ENCODE measurements at regions not wholly inside any gene's neighbourhood (a gene's known extent, or its start where the extent isn't known, plus 50 kb on each side); places are given as distances from the start of the nearest gene placed in this dataset.

DNA sequence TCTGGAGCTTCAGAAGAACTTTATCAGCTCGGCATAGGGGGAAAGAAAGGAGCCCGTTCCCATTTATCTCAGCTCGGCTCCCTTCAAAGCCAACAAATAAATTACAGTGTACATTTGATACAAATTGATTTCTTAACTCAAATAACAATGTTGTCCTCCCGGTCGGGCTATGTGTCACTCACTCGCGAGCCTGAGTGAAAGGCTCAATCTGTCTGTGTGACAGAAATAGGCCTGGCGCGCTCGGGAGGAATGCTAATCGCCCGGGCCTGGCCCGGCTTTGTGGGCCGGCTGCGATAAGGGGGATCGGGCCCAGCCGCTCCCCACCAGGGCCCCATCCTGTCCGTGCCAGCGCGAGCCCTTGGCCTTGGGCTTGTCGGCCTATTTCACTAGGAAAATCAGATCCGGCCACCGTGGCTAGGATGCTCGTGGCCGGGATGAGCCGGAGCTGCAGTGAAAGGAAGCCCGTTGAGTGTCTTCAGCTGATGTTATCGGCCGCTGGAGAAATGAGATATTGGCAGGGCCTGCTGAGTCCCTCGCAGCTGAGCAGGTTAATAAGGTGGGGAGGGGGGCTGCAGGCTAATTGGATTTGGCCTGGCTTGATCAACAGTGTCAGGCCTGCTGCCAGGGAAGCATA lies 258.7 kb downstream of the IRX1 start (continued):
- no peak for TF ChIP-seq REST (tag by site-specific recombination; IDR thresholded peaks at IDR 0.05)
- TF ChIP-seq ZBTB20 (tag by site-specific recombination; IDR thresholded peaks at IDR 0.05), result no peak
- TF ChIP-seq ZNF248 (tag by site-specific recombination; IDR thresholded peaks at IDR 0.05), result no peak

- Histone ChIP-seq H3K4me1 (ENCODE audit: control insufficient read depth, insufficient read depth, low read length) (no peaks in the 10 kb centered on the region), H3K4me3 (ENCODE audit: low read depth, low read length) (no peak overlapping the region), H3K27ac (ENCODE audit: extremely low read depth, low read depth, low read length) (no peak overlapping the region), H3K36me3 (ENCODE audit: control insufficient read depth in 2 of 2, insufficient read depth in 1 of 2, low read length in 2 of 2) (no peaks in the 10 kb centered on the region), H3K9me3 (ENCODE audit: control insufficient read depth, insufficient read depth, low read depth, low read length) (no peaks in the 10 kb centered on the region)
- CTCF ChIA-PET, result no interaction called here
- POLR2A ChIA-PET, result no interaction called here
- TF ChIP-seq ZNF529 (tag by site-specific recombination; IDR thresholded peaks at IDR 0.05; ENCODE audit: insufficient replicate concordance), result no peak
- TF ChIP-seq, protein P1, sequence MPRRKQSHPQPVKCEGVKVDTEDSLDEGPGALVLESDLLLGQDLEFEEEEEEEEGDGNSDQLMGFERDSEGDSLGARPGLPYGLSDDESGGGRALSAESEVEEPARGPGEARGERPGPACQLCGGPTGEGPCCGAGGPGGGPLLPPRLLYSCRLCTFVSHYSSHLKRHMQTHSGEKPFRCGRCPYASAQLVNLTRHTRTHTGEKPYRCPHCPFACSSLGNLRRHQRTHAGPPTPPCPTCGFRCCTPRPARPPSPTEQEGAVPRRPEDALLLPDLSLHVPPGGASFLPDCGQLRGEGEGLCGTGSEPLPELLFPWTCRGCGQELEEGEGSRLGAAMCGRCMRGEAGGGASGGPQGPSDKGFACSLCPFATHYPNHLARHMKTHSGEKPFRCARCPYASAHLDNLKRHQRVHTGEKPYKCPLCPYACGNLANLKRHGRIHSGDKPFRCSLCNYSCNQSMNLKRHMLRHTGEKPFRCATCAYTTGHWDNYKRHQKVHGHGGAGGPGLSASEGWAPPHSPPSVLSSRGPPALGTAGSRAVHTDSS (tag by site-specific recombination; IDR thresholded peaks at IDR 0.05), result no peak
- no peak for TF ChIP-seq ZNF239 (tag by site-specific recombination; IDR thresholded peaks at IDR 0.05)
- no peak for TF ChIP-seq ZFP3 (tag by site-specific recombination; IDR thresholded peaks at IDR 0.05; ENCODE audit: low read depth)
- no peak for TF ChIP-seq ZBTB1 (tag by site-specific recombination; IDR thresholded peaks at IDR 0.05)
- TF ChIP-seq SCRT1 (tag by site-specific recombination; IDR thresholded peaks at IDR 0.05; ENCODE audit: borderline replicate concordance), result no peak
- TF ChIP-seq, protein P2, sequence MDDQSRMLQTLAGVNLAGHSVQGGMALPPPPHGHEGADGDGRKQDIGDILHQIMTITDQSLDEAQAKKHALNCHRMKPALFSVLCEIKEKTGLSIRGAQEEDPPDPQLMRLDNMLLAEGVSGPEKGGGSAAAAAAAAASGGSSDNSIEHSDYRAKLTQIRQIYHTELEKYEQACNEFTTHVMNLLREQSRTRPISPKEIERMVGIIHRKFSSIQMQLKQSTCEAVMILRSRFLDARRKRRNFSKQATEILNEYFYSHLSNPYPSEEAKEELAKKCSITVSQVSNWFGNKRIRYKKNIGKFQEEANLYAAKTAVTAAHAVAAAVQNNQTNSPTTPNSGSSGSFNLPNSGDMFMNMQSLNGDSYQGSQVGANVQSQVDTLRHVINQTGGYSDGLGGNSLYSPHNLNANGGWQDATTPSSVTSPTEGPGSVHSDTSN (CRISPR knock-in tag; IDR thresholded peaks at IDR 0.05), result no peak
- TF ChIP-seq ZNF530 (tag by site-specific recombination; IDR thresholded peaks at IDR 0.05; ENCODE audit: low read depth), result no peak
- TF ChIP-seq ZNF776 (tag by site-specific recombination; IDR thresholded peaks at IDR 0.05; ENCODE audit: borderline replicate concordance), result no peak
- TF ChIP-seq KLF7 (tag by site-specific recombination; IDR thresholded peaks at IDR 0.05; ENCODE audit: borderline replicate concordance), result no peak
- TF ChIP-seq ZNF174 (tag by site-specific recombination; IDR thresholded peaks at IDR 0.05), result no peak
- TF ChIP-seq, protein P3, sequence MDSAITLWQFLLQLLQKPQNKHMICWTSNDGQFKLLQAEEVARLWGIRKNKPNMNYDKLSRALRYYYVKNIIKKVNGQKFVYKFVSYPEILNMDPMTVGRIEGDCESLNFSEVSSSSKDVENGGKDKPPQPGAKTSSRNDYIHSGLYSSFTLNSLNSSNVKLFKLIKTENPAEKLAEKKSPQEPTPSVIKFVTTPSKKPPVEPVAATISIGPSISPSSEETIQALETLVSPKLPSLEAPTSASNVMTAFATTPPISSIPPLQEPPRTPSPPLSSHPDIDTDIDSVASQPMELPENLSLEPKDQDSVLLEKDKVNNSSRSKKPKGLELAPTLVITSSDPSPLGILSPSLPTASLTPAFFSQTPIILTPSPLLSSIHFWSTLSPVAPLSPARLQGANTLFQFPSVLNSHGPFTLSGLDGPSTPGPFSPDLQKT (IDR thresholded peaks at IDR 0.05; ENCODE audit: borderline replicate concordance, low read depth, low read length), result no peak
- TF ChIP-seq BCL11B (tag by site-specific recombination; IDR thresholded peaks at IDR 0.05; ENCODE audit: low read depth), result no peak
- TF ChIP-seq, protein P4, sequence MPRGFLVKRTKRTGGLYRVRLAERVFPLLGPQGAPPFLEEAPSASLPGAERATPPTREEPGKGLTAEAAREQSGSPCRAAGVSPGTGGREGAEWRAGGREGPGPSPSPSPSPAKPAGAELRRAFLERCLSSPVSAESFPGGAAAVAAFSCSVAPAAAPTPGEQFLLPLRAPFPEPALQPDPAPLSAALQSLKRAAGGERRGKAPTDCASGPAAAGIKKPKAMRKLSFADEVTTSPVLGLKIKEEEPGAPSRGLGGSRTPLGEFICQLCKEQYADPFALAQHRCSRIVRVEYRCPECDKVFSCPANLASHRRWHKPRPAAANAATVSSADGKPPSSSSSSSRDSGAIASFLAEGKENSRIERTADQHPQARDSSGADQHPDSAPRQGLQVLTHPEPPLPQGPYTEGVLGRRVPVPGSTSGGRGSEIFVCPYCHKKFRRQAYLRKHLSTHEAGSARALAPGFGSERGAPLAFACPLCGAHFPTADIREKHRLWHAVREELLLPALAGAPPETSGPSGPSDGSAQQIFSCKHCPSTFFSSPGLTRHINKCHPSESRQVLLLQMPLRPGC (tag by site-specific recombination; IDR thresholded peaks at IDR 0.05), result no peak
- TF ChIP-seq ZNF324 (tag by site-specific recombination; IDR thresholded peaks at IDR 0.05), result no peak
- TF ChIP-seq ZBTB17 (tag by site-specific recombination; IDR thresholded peaks at IDR 0.05), result no peak
- no peak for TF ChIP-seq ZFP37 (tag by site-specific recombination; IDR thresholded peaks at IDR 0.05)
- TF ChIP-seq ZNF121 (tag by site-specific recombination; IDR thresholded peaks at IDR 0.05), result no peak
- no peak for TF ChIP-seq ZNF677 (tag by site-specific recombination; IDR thresholded peaks at IDR 0.05)
- TF ChIP-seq ZNF791 (tag by site-specific recombination; IDR thresholded peaks at IDR 0.05), result no peak
Measured at GRCh38 chr5:3856036-3856435, 260.4 kb downstream of the IRX1 start.
